ENCODE measurements at regions not wholly inside any gene's neighbourhood (a gene's known extent, or its start where the extent isn't known, plus 50 kb on each side); places are given as distances from the start of the nearest gene placed in this dataset.
A peak's percentile ranks its signal among the peaks of the same experiment; 100 is the strongest.

DNA sequence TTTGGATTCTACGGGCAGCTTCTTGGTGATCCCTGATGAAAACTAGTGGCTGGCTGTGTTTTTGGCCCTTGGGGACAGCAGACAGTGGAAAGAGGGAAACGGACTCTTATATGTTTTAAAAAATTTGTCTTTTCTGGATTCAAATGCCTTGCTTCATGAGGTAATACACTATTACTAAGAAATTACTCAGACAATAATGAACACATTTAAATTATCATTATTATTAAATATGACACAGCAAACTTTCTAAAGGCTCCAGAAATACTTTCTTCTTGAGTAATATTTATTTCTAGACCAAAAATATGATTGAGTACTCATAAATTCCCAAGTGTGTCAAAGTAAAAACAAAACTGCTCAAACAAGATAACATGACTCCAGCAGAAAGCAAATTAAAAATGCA, 520.7 kb upstream of the AADAT start:
- no peak overlapping the region for H3K4me3 ChIP-seq (ENCODE audit: low read length)
- no peak for TF ChIP-seq ZNF274 (IDR thresholded peaks at IDR 0.05; ENCODE audit: low read depth, low read length)

GRCh38 chr4:170599894-170600293, 510.1 kb upstream of the AADAT start:
- TF ChIP-seq ZNF274 (IDR thresholded peaks at IDR 0.05; ENCODE audit: low read depth, low read length) = no peak
- H3K4me3 ChIP-seq (ENCODE audit: low read length) = no peak overlapping the region

DNA sequence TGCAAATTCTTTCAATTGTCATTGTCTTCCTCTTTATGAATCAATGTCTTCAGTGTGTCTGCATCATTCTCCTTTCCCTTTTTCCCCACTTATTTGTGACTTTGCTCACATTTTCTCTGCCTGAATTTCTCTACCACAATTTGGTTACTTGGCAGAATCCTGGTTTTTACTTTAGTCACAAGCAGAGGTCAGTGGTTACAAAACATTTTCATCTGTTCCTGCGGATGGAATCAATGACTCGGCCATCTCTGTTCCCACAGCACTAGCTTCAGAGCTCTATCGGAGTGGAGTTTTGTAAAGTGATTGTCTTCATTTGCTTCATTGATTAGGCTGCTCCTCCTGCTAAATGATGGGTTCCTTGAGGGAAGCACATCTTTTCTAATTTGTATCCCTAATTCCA, 501.3 kb upstream of the AADAT start:
- no peak for TF ChIP-seq ZNF274 (IDR thresholded peaks at IDR 0.05; ENCODE audit: low read depth, low read length)

GRCh38 chr4:170589597-170590191, 499.9 kb upstream of the AADAT start:
- no peak overlapping the region for H3K4me3 ChIP-seq (ENCODE audit: low read length)
- no peak for TF ChIP-seq ZNF274 (IDR thresholded peaks at IDR 0.05; ENCODE audit: low read depth, low read length)

More for the DNA sequence above, 501.3 kb upstream of the AADAT start:
- H3K4me3 ChIP-seq (ENCODE audit: low read length) = no peak overlapping the region

DNA sequence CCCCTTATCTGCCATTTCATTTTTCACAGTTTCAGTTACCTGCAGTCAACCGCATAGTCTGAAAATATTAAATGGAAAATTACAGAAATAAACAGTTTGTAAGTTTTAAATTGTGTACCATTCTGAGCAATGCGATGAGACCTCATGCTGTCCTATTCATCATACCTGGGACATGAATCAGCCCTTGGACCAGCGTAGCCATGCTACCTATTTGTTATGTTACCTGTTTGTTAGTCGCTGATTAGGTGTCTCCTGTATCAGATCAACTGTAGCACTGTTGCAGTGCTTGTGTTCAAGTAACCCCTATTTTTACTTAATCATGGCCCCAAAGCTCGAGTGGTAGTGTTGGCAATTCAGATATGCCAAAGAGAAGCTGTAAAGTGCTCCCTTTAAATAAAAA, 492.2 kb upstream of the AADAT start:
- no peak for TF ChIP-seq ZNF274 (IDR thresholded peaks at IDR 0.05; ENCODE audit: low read depth, low read length)
- no peak overlapping the region for H3K4me3 ChIP-seq (ENCODE audit: low read length)

DNA sequence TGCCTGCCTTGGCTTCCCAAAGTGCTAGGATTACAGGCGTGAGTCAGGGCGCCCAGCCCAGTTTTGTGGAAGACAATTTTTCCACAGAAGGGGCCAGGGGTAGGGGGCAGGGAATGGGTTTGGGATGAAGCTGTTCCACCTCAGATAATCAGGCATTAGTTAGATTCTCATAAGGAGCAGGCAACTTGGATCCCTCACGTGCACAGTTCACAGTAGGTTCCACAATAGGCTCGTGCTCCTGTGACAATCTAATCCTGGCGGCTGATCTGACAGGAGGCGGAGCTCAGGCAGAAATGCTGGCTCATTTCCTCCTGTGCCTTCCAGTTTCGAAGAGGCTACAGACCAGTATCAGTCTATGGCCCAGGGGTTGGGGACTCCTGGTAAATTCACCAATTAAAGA, 491.6 kb upstream of the AADAT start:
- TF ChIP-seq ZNF274 (IDR thresholded peaks at IDR 0.05; ENCODE audit: low read depth, low read length) = no peak
- H3K4me3 ChIP-seq (ENCODE audit: low read length) = no peak overlapping the region

GRCh38 chr4:170580651-170581050, 490.9 kb upstream of the AADAT start:
- no peak for TF ChIP-seq ZNF274 (IDR thresholded peaks at IDR 0.05; ENCODE audit: low read depth, low read length)
- no peak overlapping the region for H3K4me3 ChIP-seq (ENCODE audit: low read length)

DNA sequence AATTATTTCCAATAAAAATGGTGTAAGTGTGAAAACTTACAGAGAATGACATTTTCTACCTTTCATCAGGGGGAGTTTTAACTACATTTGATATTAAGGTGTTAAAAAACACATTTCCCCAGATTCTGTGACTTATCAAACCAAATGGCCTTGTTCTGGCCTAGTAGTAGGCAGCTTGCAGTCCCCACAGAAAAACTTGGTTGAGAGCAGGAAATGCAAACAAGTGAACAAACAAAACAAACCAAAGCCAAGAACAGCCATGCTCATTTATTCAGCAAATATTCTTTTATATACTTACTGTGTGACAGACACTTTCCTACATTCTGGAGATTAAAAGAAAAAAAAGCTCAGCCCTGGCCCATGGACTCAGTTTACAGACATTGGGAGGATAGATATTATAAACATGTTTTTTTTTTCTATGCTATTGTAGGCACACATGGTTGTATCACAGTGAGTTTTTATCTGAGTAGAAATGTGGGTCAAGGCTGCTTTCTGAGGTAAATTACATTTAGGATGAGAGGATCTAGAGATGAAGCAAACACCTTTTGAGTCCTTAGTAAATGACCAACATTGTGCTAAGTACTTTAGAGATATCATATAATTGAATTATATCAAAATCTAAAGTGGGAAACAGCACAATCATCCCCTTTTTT, 449.2 kb upstream of the AADAT start:
- no peak overlapping the region for H3K4me3 ChIP-seq (ENCODE audit: low read length)
- TF ChIP-seq ZNF274 (IDR thresholded peaks at IDR 0.05; ENCODE audit: low read depth, low read length) = no peak

GRCh38 chr4:170529748-170530722, 440.3 kb upstream of the AADAT start:
- no peak overlapping the region for H3K4me3 ChIP-seq (ENCODE audit: low read length)
- no peak for TF ChIP-seq ZNF274 (IDR thresholded peaks at IDR 0.05; ENCODE audit: low read depth, low read length)

DNA sequence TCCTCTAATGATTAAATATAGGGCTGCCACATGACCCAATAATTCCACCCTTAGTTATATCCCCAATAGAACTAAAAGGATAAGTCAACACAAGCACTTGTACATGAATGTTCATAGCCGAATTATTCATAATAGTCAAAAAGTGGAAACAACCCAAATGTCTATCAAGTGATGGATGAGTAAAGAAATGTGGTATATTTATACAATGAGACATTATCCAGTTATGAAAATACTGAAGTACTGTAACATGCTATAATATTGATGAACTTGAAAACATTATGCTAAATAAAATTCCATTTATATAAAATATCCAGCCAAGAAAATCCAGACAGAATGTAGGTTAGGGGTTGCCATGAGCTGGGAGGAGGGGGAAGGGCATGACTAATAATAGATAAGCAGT, 436.7 kb upstream of the AADAT start:
- no peak overlapping the region for H3K4me3 ChIP-seq (ENCODE audit: low read length)
- TF ChIP-seq ZNF274 (IDR thresholded peaks at IDR 0.05; ENCODE audit: low read depth, low read length) = no peak

DNA sequence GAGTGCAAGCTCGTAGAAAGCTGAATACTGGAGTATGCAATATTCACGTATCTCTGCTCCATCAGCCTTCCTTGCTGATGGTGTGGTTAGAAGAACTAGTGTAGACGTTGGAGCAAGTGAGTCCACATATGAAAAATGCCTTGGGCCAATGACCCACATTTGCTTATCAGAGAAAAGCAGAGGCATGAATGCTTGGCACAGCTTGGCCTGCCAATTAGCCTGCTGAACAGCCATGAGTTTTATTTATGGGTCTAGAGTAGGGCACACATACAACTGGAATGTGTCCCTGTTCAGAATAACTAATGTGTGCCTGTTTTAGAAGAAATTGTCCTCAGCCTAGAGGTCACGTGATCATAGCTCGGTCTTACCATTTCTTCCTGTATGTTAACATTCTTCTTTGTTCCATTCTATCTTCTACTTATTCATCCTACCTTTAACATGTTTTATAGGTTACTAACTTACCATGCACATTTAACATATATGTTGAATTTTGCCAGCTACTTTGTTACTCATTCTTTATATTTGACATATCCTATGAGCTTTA, 432.7 kb upstream of the AADAT start:
- TF ChIP-seq ZNF274 (IDR thresholded peaks at IDR 0.05; ENCODE audit: low read depth, low read length) = no peak
- no peak overlapping the region for H3K4me3 ChIP-seq (ENCODE audit: low read length)

GRCh38 chr4:170497689-170498088, 407.9 kb upstream of the AADAT start:
- no peak for TF ChIP-seq ZNF274 (IDR thresholded peaks at IDR 0.05; ENCODE audit: low read depth, low read length)
- peak overlapping the region; percentile 50; the same call in 1 of the 2 replicates for H3K4me3 ChIP-seq (ENCODE audit: low read length)

GRCh38 chr4:170497112-170497511, 407.4 kb upstream of the AADAT start:
- TF ChIP-seq ZNF274 (IDR thresholded peaks at IDR 0.05; ENCODE audit: low read depth, low read length) = no peak
- peak overlapping the region; percentile 50 for H3K4me3 ChIP-seq (ENCODE audit: low read length)

GRCh38 chr4:170491981-170492380, 402.2 kb upstream of the AADAT start:
- H3K4me3 ChIP-seq (ENCODE audit: low read length) = no peak overlapping the region
- no peak for TF ChIP-seq ZNF274 (IDR thresholded peaks at IDR 0.05; ENCODE audit: low read depth, low read length)

Measured in GM08714 (cell line).